Endothelial cell of umbilical vein (primary cell): ENCODE measurements at regions not wholly inside any gene's neighbourhood (a gene's known extent, or its start where the extent isn't known, plus 50 kb on each side); places are given as distances from the start of the nearest gene placed in this dataset.

Experiments
- BruUV-seq: library from RNA; stranded (reverse); fragments of 400-500 nt; replicated peaks from 2 replicates; lab custom pipeline; 2021; lab: Mats Ljungman, UMichigan
- CTCF ChIA-PET: fragments of 300-600, 350-600 bp; sonication (Branson Sonifier 250); formaldehyde crosslinking; loops from one replicate; lab custom pipeline; 2021; ENCODE audit warnings: antibody characterized with exemption, inconsistent platforms; lab: Charles Lee
- POLR2A ChIA-PET: fragments of 300-600, 350-600 bp; sonication (Branson Sonifier 250); formaldehyde crosslinking; loops from one replicate; lab custom pipeline; 2021; ENCODE audit warnings: antibody characterized with exemption, inconsistent platforms; lab: Charles Lee
- DNase-seq: peaks from one replicate; pipeline ENCODE4 v3.0.0-alpha.2; 2011; ENCODE audit warnings: low read depth, low spot score
- FAIRE-seq: peaks from 2 replicates; lab custom pipeline; 2011; peaks lifted over from hg19 to GRCh38; lab: Jason Lieb, UNC
- H2AFZ ChIP-seq: 2 replicates; pipeline ENCODE4 v1.6.0; 2012; ENCODE audit warnings: low read depth, low read length, control low read depth, inconsistent platforms
- H3K27ac ChIP-seq: 2 replicates; pipeline ENCODE4 v1.5.1; 2011; ENCODE audit warnings: low read depth, mild to moderate bottlenecking, control low read depth, low read length, moderate library complexity; ENCODE audit not compliant: insufficient read depth
- H3K27me3 ChIP-seq, 2 experiments: 2 replicates each; pipeline versions ENCODE4 v1.6.0 to v1.6.1; 2011; ENCODE audit warnings: low read length in 2 of 2, mixed read lengths in 1 of 2; ENCODE audit not compliant: control insufficient read depth in 2 of 2, insufficient read depth in 2 of 2
- H3K36me3 ChIP-seq, 2 experiments: 2 replicates in 1 of 2; 3 replicates in 1 of 2; pipeline ENCODE4 v1.5.1; 2011; ENCODE audit warnings: low read length in 2 of 2, mild to moderate bottlenecking in 1 of 2, moderate library complexity in 1 of 2; ENCODE audit not compliant: control insufficient read depth in 2 of 2, insufficient read depth in 2 of 2; ENCODE audit errors: extremely low read depth in 1 of 2
- H3K4me1 ChIP-seq: 3 replicates; pipeline ENCODE4 v1.5.1; 2011; ENCODE audit warnings: mild to moderate bottlenecking, low read length; ENCODE audit not compliant: control insufficient read depth, insufficient read depth; ENCODE audit errors: extremely low read depth
- H3K4me2 ChIP-seq: 2 replicates; pipeline ENCODE4 v1.6.1; 2011; ENCODE audit warnings: low read length, control low read depth, mixed read lengths; ENCODE audit not compliant: insufficient read depth
- H3K4me3 ChIP-seq, 3 experiments: fragments of 200-600 bp in 1 of 3; sonication (generic), shearing (Covaris generic) in 1 of 3; replicated peaks in 1 of 3; 2 replicates each; pipeline ENCODE4 v1.5.1; 2011 to 2016; ENCODE audit warnings: control low read depth in 3 of 3, low read length in 3 of 3, mild to moderate bottlenecking in 2 of 3, inconsistent platforms in 1 of 3, low read depth in 1 of 3, moderate library complexity in 1 of 3; ENCODE audit not compliant: insufficient read depth in 1 of 3
- H3K79me2 ChIP-seq: 2 replicates; pipeline ENCODE4 v1.6.0; 2012; ENCODE audit warnings: low read length, inconsistent platforms; ENCODE audit not compliant: control insufficient read depth, insufficient read depth
- H3K9ac ChIP-seq: replicated peaks from 2 replicates; pipeline ENCODE3; 2011; ENCODE audit warnings: low read length, control low read depth; ENCODE audit not compliant: insufficient read depth; ENCODE audit errors: extremely low read depth
- H3K9me1 ChIP-seq: replicated peaks from 3 replicates; pipeline ENCODE4 v1.6.0; 2011; ENCODE audit warnings: mild to moderate bottlenecking, low read length; ENCODE audit not compliant: control insufficient read depth, insufficient read depth; ENCODE audit errors: extremely low read depth
- H3K9me3 ChIP-seq: replicated peaks from 2 replicates; pipeline ENCODE4 v1.5.1; 2012; ENCODE audit warnings: low read length, inconsistent platforms; ENCODE audit not compliant: control insufficient read depth, insufficient read depth
- H4K20me1 ChIP-seq: replicated peaks from 2 replicates; pipeline ENCODE3; 2011; ENCODE audit warnings: mild to moderate bottlenecking, low read length; ENCODE audit not compliant: control insufficient read depth, insufficient read depth; ENCODE audit errors: extremely low read depth
- CTCF ChIP-seq, 2 donors: IDR thresholded peaks; 1 replicate in 1 of 2; 2 replicates in 1 of 2; pipeline ENCODE4 v1.5.1; 2011; ENCODE audit warnings: low read length in 2 of 2, mild to moderate bottlenecking in 2 of 2, moderate library complexity in 2 of 2, control low read depth in 1 of 2, inconsistent platforms in 1 of 2, low read depth in 1 of 2; ENCODE audit not compliant: insufficient read depth in 1 of 2; ENCODE audit errors: extremely low read depth in 1 of 2
- EZH2 ChIP-seq: IDR thresholded peaks from 2 replicates; pipeline ENCODE4 v1.6.1; 2012; ENCODE audit warnings: borderline replicate concordance, low read depth, mild to moderate bottlenecking, moderate library complexity, low read length, inconsistent platforms; ENCODE audit not compliant: severe bottlenecking
- FOS ChIP-seq: IDR thresholded peaks from 2 replicates; pipeline ENCODE4 v1.6.1; 2011; ENCODE audit warnings: mild to moderate bottlenecking, low read length, moderate library complexity, borderline replicate concordance; ENCODE audit not compliant: insufficient read depth
- GATA2 ChIP-seq: IDR thresholded peaks from 2 replicates; pipeline ENCODE4 v1.7.0; 2011; ENCODE audit warnings: low read depth, mild to moderate bottlenecking, moderate library complexity, mixed read lengths, low read length; ENCODE audit not compliant: insufficient read length, insufficient read depth
- JUN ChIP-seq: IDR thresholded peaks from 2 replicates; pipeline ENCODE4 v1.6.1; 2011; ENCODE audit warnings: borderline replicate concordance, low read depth; ENCODE audit not compliant: insufficient read length, insufficient read depth
- MYC ChIP-seq: IDR thresholded peaks from one replicate; pipeline ENCODE4 v1.6.1; 2011; ENCODE audit warnings: mild to moderate bottlenecking, low read depth, low read length
- POLR2A ChIP-seq: IDR thresholded peaks from 2 replicates; pipeline ENCODE4 v1.6.1; 2012; ENCODE audit warnings: low read depth, mild to moderate bottlenecking, control low read depth, low read length
- POLR2AphosphoS5 ChIP-seq: IDR thresholded peaks from 2 replicates; pipeline ENCODE4 v1.6.1; 2012; ENCODE audit warnings: low read depth, mild to moderate bottlenecking, control low read depth, low read length, moderate library complexity; ENCODE audit not compliant: insufficient read depth
- dilution Hi-C: fragments of 300-500 bp; cut with MboI; formaldehyde crosslinking; loops from one replicate; pipeline ENCODE4 v1.15.0; 2019; ENCODE audit warnings: low sequenced_read_pairs; ENCODE audit not compliant: extremely low pct_ligation_motif_present
- intact Hi-C: fragments of 100-400 bp; cut with micrococcal nuclease; formaldehyde crosslinking; loops from one replicate; pipeline ENCODE4 v1.10.0; 2022
- TF ChIP-seq, protein P1 (sequence below): IDR thresholded peaks from 2 replicates; pipeline ENCODE4 v1.6.1; 2011; ENCODE audit not compliant: insufficient read depth, insufficient read length

- intact Hi-C loops, result no loop called here
- no peak overlapping the region for H3K27ac ChIP-seq
- no peaks in the 10 kb centered on the region for H3K36me3 ChIP-seq
- TF ChIP-seq CTCF (IDR thresholded peaks at IDR 0.05; ENCODE audit: extremely low read depth in 1 of 2, insufficient read depth in 1 of 2, low read depth in 1 of 2, low read length in 2 of 2) (no peak), POLR2AphosphoS5 (no peak), FOS (no peak), MYC (no peak), GATA2 (no peak), POLR2A (no peak), JUN (no peak), EZH2 (no peak)
- TF ChIP-seq, protein P1, sequence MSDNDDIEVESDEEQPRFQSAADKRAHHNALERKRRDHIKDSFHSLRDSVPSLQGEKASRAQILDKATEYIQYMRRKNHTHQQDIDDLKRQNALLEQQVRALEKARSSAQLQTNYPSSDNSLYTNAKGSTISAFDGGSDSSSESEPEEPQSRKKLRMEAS, result no peak
- no peaks in the 10 kb centered on the region for H3K27me3 ChIP-seq
- H3K9me3 ChIP-seq, result no peaks in the 10 kb centered on the region
- no TSS peak for BruUV-seq
- DNase-seq, result no peak
- H4K20me1 ChIP-seq, result no peaks in the 10 kb centered on the region
- POLR2A ChIA-PET, result no interaction called here
- FAIRE-seq, result no peak
- H3K9me1 ChIP-seq, result no peaks in the 10 kb centered on the region
- H3K4me3 ChIP-seq, result no peak overlapping the region
- H3K4me1 ChIP-seq, result no peaks in the 10 kb centered on the region
- CTCF ChIA-PET, result interaction anchor here (0.8 to 1.5 kb wide), 2 partner anchors 142 to 208 kb away, joined by 3 to 5 read pairs; no protein-coding TSS in a partner anchor
- H3K4me2 ChIP-seq, result no peak overlapping the region
- dilution Hi-C loops, result loop anchor here (25.0 kb wide), 1 partner anchor 196 kb away; no protein-coding TSS in a partner anchor
- H3K79me2 ChIP-seq, result no peaks in the 10 kb centered on the region
- no peak overlapping the region for H2AFZ ChIP-seq
- H3K9ac ChIP-seq, result no peak overlapping the region
Measured at GRCh38 chr1:181216591-181216994, 128.1 kb downstream of the IER5 start.
